K562 (cell line): ENCODE measurements at regions not wholly inside any gene's neighbourhood (a gene's known extent, or its start where the extent isn't known, plus 50 kb on each side); places are given as distances from the start of the nearest gene placed in this dataset.

Experiments used
- ATAC-seq: fragments of 200-7000 bp; cut with Tn5 transposase; 3 replicates; pipeline ENCODE4 v1.9.1; 2020; ENCODE audit warnings: moderate library complexity
- BruUV-seq: library from RNA; stranded (reverse); fragments of 400-500 nt; replicated peaks from 2 replicates; lab custom pipeline; 2021; lab: Mats Ljungman, UMichigan
- CTCF ChIA-PET: fragments of 300-600 bp; formaldehyde crosslinking; extraction: SDS; loops from one replicate; lab custom pipeline; 2021; ENCODE audit warnings: low intra/inter-chr PET ratio; lab: Yijun Ruan, JAX
- POLR2A ChIA-PET: fragments of 300-600, 350-650 bp; sonication (Branson Sonifier 250); formaldehyde crosslinking; extraction: SDS; loops from one replicate; lab custom pipeline; 2021; ENCODE audit warnings: antibody characterized with exemption, inconsistent platforms; lab: Yijun Ruan, JAX
- DNase-seq, 4 experiments: peaks; one replicate each; pipeline versions ENCODE4 v3.0.0 to v3.0.0-alpha.2; 2011 to 2018; ENCODE audit warnings: low spot score in 3 of 4, mixed read lengths in 3 of 4; ENCODE audit errors: extremely low read depth in 1 of 4
- FAIRE-seq: peaks from 2 replicates; lab custom pipeline; 2011; peaks lifted over from hg19 to GRCh38; lab: Jason Lieb, UNC
- H2AFZ ChIP-seq: 2 replicates; pipeline ENCODE4 v1.6.0; 2011; ENCODE audit warnings: low read depth, low read length, control low read depth, inconsistent platforms
- H3K27ac ChIP-seq: fragments of 200-600 bp; 3 replicates; pipeline ENCODE4 v1.8.0; 2011; ENCODE audit warnings: low read depth, mild to moderate bottlenecking, control low read depth, inconsistent platforms, low read length, moderate library complexity, mixed read lengths; ENCODE audit errors: extremely low read depth
- H3K27me3 ChIP-seq, 2 experiments: fragments of 300-600 bp in 1 of 2; 2 replicates in 1 of 2; 3 replicates in 1 of 2; pipeline versions ENCODE4 v1.6.0 to v1.8.0; 2011; ENCODE audit warnings: inconsistent platforms in 2 of 2, low read length in 2 of 2, mild to moderate bottlenecking in 1 of 2, mixed read lengths in 1 of 2, moderate library complexity in 1 of 2; ENCODE audit not compliant: control insufficient read depth in 2 of 2, insufficient read depth in 2 of 2
- H3K36me3 ChIP-seq: fragments of 300-600 bp; 3 replicates; pipeline ENCODE4 v1.8.0; 2011; ENCODE audit warnings: mild to moderate bottlenecking, low read length, inconsistent platforms; ENCODE audit not compliant: control insufficient read depth, insufficient read depth
- H3K4me1 ChIP-seq, 2 experiments: fragments of 200-600 bp in 1 of 2; replicated peaks in 1 of 2; 2 replicates in 1 of 2; 3 replicates in 1 of 2; pipeline versions ENCODE4 v1.5.1 to v1.8.0; 2011; ENCODE audit warnings: inconsistent platforms in 2 of 2, low read length in 2 of 2, mild to moderate bottlenecking in 1 of 2, mixed read lengths in 1 of 2, moderate library complexity in 1 of 2; ENCODE audit not compliant: control insufficient read depth in 2 of 2, insufficient read depth in 2 of 2
- H3K4me2 ChIP-seq: 2 replicates; pipeline ENCODE4 v1.6.1; 2011; ENCODE audit warnings: low read length, control low read depth, inconsistent platforms, mixed read lengths; ENCODE audit not compliant: insufficient read depth
- H3K4me3 ChIP-seq: fragments of 200-600 bp; sonication (generic), shearing (Covaris generic); 2 replicates; pipeline ENCODE4 v1.5.1; 2016; ENCODE audit warnings: control low read depth, inconsistent platforms
- H3K79me2 ChIP-seq: fragments of 200-600 bp; 3 replicates; pipeline ENCODE4 v1.8.0; 2011; ENCODE audit warnings: low read length, inconsistent platforms; ENCODE audit not compliant: control insufficient read depth, insufficient read depth
- H3K9ac ChIP-seq, 2 experiments: 2 replicates each; pipeline versions ENCODE4 v1.6.0 to v1.6.1; 2011; ENCODE audit warnings: low read depth in 2 of 2, low read length in 2 of 2, control low read depth in 1 of 2, inconsistent platforms in 1 of 2, mild to moderate bottlenecking in 1 of 2, mixed read lengths in 1 of 2; ENCODE audit not compliant: insufficient read depth in 1 of 2
- H3K9me1 ChIP-seq: one replicate; pipeline ENCODE4 v1.6.0; 2011; ENCODE audit warnings: inconsistent platforms, mild to moderate bottlenecking, low read length, moderate library complexity; ENCODE audit not compliant: control insufficient read depth, insufficient read depth
- H3K9me3 ChIP-seq: replicated peaks from 2 replicates; pipeline ENCODE4 v1.5.1; 2011; ENCODE audit warnings: low read depth, low read length, inconsistent platforms; ENCODE audit not compliant: control insufficient read depth, insufficient read depth
- H4K20me1 ChIP-seq: replicated peaks from 2 replicates; pipeline ENCODE4 v1.6.1; 2011; ENCODE audit warnings: low read length, inconsistent platforms, mixed read lengths; ENCODE audit not compliant: control insufficient read depth, insufficient read depth
- EP300 ChIP-seq: IDR thresholded peaks from 2 replicates; pipeline ENCODE4 v1.6.1; 2012; ENCODE audit warnings: low read length, improper control_type of control experiment
- SREBF2 ChIP-seq: sonication (generic); formaldehyde crosslinking; IDR thresholded peaks from 2 replicates; pipeline ENCODE4 v1.4.0; 2020; ENCODE audit warnings: mild to moderate bottlenecking, missing genetic modification reagents
- ZNF830 ChIP-seq: fragments of 250-450 bp; sonication (Bioruptor Pico); IDR thresholded peaks from 2 replicates; pipeline ENCODE4 v1.5.0; 2021; ENCODE audit warnings: mild to moderate bottlenecking
- WGBS: fragments of 100-300 bp; shearing (Covaris generic); methylation state at CpG from one replicate; pipeline ENCODE4 v1.1.6; 2016; ENCODE audit warnings: low coverage, mixed read lengths; ENCODE audit not compliant: insufficient coverage; ENCODE audit errors: missing lambda C conversion rate; 5-methylcytosine and 5-hydroxymethylcytosine counted together
- in situ Hi-C: fragments of 300-500 bp; cut with MboI; formaldehyde crosslinking; loops from 4 replicates; pipeline ENCODE4 v1.15.0; 2018; ENCODE audit warnings: inconsistent platforms, mixed read lengths
- intact Hi-C: fragments of 100-400 bp; cut with micrococcal nuclease; formaldehyde crosslinking; loops from 2 replicates; pipeline ENCODE4 v1.14.2; 2022
- TF ChIP-seq, protein P1 (sequence below): fragments of 250-450 bp; sonication (Bioruptor Pico); IDR thresholded peaks from 2 replicates; pipeline ENCODE4 v1.8.0; 2022; ENCODE audit warnings: inconsistent platforms, mild to moderate bottlenecking, moderate library complexity, borderline replicate concordance
- TF ChIP-seq, protein P2 (sequence below): fragments of 250-450 bp; sonication (Bioruptor Pico); IDR thresholded peaks from 2 replicates; pipeline ENCODE4 v1.5.0; 2021
- TF ChIP-seq, protein P3 (sequence below): fragments of 200-400 bp; formaldehyde crosslinking; IDR thresholded peaks from 2 replicates; pipeline ENCODE4 v1.6.1; 2017; ENCODE audit warnings: mild to moderate bottlenecking, low read depth, low read length, moderate library complexity
- TF ChIP-seq, protein P4 (sequence below), 2 experiments: fragments of 450-650 bp; formaldehyde crosslinking in 1 of 2; IDR thresholded peaks; 2 replicates each; pipeline versions ENCODE4 v1.4.0 to v1.6.1; 2014 to 2020; ENCODE audit warnings: mild to moderate bottlenecking in 2 of 2, borderline replicate concordance in 1 of 2, low read depth in 1 of 2

DNA sequence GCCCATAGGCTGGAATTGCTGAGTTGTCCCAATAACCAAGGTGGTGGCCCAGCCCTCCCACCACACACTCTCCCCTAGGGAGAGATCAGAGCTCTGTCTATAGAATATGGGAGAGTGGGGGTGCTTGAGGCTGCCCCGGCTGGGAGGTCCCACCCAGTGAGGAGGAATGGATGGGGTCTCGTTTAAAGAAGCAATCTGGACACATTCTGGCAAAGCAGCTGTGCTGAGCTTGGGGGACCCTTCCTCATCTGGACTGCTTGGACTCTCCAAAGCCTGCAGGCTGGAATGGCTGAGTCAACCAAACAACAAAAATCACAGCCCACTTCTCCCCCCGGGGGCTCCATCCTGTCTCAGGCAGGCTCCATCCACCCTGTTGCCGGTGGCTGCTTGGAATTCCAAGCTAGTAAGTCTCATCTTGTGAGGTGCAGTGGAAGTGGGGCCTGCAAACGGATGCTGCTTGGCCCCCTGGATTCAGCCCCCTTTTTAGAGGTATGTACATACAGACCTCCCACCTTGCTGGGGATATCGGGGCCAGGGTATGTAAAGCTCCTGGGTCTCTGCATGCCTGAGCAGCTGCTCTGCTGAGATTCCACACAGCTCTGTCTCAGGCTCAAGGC is 67.1 kb upstream of the FAM78B start:
- Histone ChIP-seq H3K36me3 (no peaks in the 10 kb centered on the region), H3K9me3 (no peaks in the 10 kb centered on the region), H3K27ac (no peak overlapping the region), H3K27me3 (no peaks in the 10 kb centered on the region; a peak in 1 of 5 replicates), H3K79me2 (no peaks in the 10 kb centered on the region), H3K9ac (no peak overlapping the region), H2AFZ (no peak overlapping the region), H3K4me1 (no peaks in the 10 kb centered on the region), H3K4me2 (no peak overlapping the region), H4K20me1 (no peaks in the 10 kb centered on the region), H3K4me3 (no peak overlapping the region), H3K9me1 (no peaks in the 10 kb centered on the region)
- FAIRE-seq, result no peak
- BruUV-seq, result no TSS peak
- no peak for ATAC-seq
- ChIA-PET POLR2A (no interaction called here), CTCF (no interaction called here)
- in situ Hi-C loops, result no loop called here
- intact Hi-C loops, result no loop called here
- WGBS, result 0% methylated on average over 6 of the region's 6 CpGs
- DNase-seq, result no peak
- TF ChIP-seq, protein P1, sequence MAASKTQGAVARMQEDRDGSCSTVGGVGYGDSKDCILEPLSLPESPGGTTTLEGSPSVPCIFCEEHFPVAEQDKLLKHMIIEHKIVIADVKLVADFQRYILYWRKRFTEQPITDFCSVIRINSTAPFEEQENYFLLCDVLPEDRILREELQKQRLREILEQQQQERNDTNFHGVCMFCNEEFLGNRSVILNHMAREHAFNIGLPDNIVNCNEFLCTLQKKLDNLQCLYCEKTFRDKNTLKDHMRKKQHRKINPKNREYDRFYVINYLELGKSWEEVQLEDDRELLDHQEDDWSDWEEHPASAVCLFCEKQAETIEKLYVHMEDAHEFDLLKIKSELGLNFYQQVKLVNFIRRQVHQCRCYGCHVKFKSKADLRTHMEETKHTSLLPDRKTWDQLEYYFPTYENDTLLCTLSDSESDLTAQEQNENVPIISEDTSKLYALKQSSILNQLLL (CRISPR knock-in tag), result no peak
- TF ChIP-seq, protein P2, sequence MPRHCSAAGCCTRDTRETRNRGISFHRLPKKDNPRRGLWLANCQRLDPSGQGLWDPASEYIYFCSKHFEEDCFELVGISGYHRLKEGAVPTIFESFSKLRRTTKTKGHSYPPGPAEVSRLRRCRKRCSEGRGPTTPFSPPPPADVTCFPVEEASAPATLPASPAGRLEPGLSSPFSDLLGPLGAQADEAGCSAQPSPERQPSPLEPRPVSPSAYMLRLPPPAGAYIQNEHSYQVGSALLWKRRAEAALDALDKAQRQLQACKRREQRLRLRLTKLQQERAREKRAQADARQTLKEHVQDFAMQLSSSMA (CRISPR knock-in tag), result no peak
- TF ChIP-seq, protein P3, sequence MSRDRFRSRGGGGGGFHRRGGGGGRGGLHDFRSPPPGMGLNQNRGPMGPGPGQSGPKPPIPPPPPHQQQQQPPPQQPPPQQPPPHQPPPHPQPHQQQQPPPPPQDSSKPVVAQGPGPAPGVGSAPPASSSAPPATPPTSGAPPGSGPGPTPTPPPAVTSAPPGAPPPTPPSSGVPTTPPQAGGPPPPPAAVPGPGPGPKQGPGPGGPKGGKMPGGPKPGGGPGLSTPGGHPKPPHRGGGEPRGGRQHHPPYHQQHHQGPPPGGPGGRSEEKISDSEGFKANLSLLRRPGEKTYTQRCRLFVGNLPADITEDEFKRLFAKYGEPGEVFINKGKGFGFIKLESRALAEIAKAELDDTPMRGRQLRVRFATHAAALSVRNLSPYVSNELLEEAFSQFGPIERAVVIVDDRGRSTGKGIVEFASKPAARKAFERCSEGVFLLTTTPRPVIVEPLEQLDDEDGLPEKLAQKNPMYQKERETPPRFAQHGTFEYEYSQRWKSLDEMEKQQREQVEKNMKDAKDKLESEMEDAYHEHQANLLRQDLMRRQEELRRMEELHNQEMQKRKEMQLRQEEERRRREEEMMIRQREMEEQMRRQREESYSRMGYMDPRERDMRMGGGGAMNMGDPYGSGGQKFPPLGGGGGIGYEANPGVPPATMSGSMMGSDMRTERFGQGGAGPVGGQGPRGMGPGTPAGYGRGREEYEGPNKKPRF, result no peak
- TF ChIP-seq SREBF2 (CRISPR knock-in tag) (no peak), EP300 (no peak), ZNF830 (CRISPR knock-in tag) (no peak)
- TF ChIP-seq, protein P4, sequence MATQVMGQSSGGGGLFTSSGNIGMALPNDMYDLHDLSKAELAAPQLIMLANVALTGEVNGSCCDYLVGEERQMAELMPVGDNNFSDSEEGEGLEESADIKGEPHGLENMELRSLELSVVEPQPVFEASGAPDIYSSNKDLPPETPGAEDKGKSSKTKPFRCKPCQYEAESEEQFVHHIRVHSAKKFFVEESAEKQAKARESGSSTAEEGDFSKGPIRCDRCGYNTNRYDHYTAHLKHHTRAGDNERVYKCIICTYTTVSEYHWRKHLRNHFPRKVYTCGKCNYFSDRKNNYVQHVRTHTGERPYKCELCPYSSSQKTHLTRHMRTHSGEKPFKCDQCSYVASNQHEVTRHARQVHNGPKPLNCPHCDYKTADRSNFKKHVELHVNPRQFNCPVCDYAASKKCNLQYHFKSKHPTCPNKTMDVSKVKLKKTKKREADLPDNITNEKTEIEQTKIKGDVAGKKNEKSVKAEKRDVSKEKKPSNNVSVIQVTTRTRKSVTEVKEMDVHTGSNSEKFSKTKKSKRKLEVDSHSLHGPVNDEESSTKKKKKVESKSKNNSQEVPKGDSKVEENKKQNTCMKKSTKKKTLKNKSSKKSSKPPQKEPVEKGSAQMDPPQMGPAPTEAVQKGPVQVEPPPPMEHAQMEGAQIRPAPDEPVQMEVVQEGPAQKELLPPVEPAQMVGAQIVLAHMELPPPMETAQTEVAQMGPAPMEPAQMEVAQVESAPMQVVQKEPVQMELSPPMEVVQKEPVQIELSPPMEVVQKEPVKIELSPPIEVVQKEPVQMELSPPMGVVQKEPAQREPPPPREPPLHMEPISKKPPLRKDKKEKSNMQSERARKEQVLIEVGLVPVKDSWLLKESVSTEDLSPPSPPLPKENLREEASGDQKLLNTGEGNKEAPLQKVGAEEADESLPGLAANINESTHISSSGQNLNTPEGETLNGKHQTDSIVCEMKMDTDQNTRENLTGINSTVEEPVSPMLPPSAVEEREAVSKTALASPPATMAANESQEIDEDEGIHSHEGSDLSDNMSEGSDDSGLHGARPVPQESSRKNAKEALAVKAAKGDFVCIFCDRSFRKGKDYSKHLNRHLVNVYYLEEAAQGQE (IDR thresholded peaks at IDR 0.05; ENCODE audit: borderline replicate concordance), result no peak
- TF ChIP-seq, protein P4 (CRISPR knock-in tag; IDR thresholded peaks at IDR 0.05; ENCODE audit: low read depth), result no peak
